HG03175 (cell line): ENCODE measurements at regions not wholly inside any gene's neighbourhood (a gene's known extent, or its start where the extent isn't known, plus 50 kb on each side); places are given as distances from the start of the nearest gene placed in this dataset.
A peak's percentile ranks its signal among the peaks of the same experiment; 100 is the strongest.
"Not testable (repeated sequence)": the region's sequence is repeated elsewhere in the genome, so short reads cannot be mapped to it uniquely, and the experiment has no call there.

ENCODE experiments used
- ATAC-seq: cut with Tn5 transposase; IDR thresholded peaks from one replicate; pipeline ENCODE4 v1.9.1; 2021; ENCODE audit warnings: mild to moderate bottlenecking, moderate library complexity; ENCODE audit not compliant: unreplicated experiment

DNA sequence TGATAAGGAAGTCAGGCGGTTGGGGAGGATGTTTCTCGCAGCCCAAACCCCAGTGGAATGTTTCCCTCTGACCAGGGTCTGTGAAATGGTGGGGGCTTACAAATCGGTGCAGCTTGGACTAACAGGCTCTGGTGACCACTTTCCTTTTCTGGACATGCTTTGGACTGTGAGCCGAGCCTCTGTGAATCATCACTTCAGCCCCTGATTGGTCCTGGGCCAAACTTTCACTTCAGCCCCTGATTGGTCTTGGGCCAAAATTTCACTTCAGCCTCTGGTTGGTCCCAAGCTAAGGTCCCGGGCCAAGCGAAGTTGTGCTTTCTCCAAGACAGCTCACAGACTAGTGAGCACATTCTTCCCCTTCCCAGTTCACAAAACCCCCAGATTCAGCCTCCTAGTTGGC lies 223.7 kb upstream of the ANKRD20A1 start:
- ATAC-seq, result not testable (repeated sequence)

DNA sequence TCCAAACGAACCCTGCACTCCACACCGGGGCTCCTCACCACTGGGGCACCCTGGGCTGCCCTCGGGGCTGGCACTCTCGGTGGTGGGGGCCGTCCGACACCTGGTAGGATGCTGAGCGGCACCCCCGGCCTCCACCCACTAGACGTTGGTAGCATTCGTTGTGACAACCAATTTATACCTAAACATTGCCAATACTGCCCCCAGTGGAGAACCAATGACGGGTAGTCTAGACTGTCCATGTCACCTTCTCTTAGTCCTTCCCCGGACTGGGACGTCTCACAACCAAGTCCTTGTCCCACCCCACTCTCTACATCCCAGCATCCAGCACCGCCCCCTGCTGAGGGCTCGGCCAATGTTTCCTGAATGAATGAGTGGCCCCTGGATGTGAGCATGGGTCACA lies 246.8 kb upstream of the ANKRD20A1 start:
- ATAC-seq, result peak; percentile 50

DNA sequence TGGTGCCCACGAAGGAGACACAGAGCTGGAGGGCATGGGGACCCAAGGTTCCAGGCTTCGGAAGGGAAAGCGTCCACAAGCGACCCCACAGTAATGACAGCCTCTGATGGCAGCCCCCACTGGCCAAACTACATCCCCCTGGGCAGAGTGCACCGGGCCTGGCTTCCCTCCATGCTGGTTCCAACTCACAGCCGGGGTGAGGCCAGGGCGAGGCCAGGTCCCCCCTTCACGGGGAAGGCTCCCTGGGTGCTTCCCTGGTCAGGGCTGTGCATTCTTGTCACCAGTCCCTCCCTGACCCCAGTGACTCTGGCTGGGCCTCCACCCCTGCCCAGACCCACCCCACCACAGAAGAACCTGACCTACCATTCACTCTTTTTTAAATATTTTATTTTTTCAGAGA lies 248.9 kb upstream of the ANKRD20A1 start:
- not testable (repeated sequence) for ATAC-seq

- ATAC-seq, result not testable (repeated sequence)
Measured at GRCh38 chr9:67609435-67609834, 249.3 kb upstream of the ANKRD20A1 start.

- not testable (repeated sequence) for ATAC-seq
Measured at GRCh38 chr9:67605113-67605512, 253.6 kb upstream of the ANKRD20A1 start.

GRCh38 chr9:67603609-67604008 lies 255.1 kb upstream of the ANKRD20A1 start:
- ATAC-seq, result not testable (repeated sequence)

DNA sequence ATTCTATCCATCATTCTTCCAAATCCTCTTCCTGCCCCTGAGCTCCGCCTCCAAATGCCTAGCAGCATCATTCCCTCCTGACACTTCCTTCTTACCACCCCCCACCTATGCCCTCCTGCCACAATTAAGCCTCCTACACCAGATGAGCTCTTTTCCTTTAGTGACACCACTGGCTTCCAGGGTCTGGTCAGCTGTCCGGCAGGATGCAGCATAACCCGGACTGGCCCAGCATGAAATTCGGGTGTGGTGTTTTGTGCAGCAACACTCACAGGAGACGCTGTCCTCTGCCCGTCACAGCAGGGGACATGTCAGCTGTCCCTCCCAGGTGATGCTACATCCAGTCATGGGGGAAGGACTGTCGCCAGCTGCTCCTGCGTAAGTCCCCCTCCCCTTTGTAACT lies 266.3 kb upstream of the ANKRD20A1 start:
- not testable (repeated sequence) for ATAC-seq

DNA sequence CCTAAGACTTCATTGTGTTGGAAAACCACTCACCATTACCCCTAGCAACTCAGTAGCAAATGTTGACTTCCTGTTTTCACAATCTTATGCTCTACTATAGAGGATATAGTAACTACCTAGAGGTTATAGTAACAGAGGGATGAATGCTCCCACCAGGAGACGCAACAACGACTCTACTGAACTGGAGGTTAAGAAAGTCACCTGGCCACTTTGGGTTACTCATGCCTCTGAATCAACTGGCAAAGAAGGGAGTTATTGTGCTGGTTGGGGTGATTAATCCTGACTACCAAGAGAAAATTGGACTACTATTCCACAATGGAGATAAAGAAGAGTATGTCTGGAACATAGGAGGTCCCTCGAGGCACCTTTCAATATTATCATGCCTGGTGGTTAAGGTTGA lies 302.9 kb upstream of the ANKRD20A1 start:
- ATAC-seq, result not testable (repeated sequence)

- not testable (repeated sequence) for ATAC-seq
Measured at GRCh38 chr9:67550044-67550443, 308.7 kb upstream of the ANKRD20A1 start.

DNA sequence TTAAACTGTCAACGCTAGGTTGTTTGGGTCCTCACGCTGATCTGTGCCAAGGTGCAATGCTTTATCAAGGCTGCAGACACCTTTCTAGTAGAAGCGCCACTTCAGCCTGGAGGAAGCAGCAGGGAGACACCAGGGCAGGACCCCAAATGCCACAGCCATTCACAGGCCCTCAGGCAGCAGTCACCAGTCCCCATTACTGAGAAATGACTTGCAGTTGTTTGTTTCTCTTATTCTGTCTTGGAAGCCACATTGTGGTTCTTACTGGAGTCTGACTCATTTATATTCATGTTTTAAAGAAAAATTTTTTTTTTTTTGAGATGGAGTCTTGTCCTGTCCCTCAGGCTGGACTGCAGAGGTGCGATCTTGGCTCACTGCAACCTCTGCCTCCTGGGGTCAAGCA lies 328.9 kb upstream of the ANKRD20A1 start:
- ATAC-seq, result not testable (repeated sequence)

GRCh38 chr9:67516938-67517337 lies 341.8 kb upstream of the ANKRD20A1 start:
- ATAC-seq, result not testable (repeated sequence)

DNA sequence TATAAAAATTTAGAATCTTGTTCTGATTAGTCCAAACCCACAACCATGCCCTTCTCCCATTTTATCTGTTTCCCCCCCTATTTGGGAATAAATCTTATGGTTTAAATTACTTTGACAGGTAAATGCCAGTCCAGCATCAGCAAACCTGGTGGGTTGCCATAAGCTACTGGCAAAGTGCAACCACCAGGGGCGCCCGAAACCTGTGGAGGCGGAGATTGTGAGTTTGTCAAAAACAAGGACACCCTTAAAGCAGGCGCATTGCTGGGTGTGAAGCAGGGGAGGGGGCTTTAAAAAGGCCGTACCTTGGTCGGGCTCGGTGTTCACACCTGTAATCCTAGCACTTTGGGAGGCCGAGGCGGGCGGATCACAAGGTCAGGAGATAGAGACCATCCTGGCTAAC lies 344.1 kb upstream of the ANKRD20A1 start:
- not testable (repeated sequence) for ATAC-seq

GRCh38 chr9:67503728-67504369 lies 354.9 kb upstream of the ANKRD20A1 start:
- not testable (repeated sequence) for ATAC-seq

DNA sequence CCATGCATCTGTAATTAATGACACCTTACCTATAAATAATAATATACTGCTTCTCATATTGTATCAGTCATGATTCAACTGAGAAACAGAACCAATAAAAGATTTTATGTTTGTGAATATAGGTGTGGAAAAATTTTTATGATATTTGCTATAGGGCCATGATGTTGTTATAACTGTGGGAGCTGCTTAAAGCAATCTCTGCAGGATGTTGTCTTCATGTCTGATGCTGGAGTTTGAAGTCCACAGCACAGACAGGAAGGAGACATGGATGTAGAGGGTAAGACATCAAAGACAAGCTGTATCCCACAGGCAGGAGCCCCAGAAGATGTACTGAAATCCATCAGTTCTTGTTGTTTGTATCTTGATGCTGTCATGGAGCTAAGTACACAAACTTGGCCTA lies 366.7 kb upstream of the ANKRD20A1 start:
- ATAC-seq, result not testable (repeated sequence)

DNA sequence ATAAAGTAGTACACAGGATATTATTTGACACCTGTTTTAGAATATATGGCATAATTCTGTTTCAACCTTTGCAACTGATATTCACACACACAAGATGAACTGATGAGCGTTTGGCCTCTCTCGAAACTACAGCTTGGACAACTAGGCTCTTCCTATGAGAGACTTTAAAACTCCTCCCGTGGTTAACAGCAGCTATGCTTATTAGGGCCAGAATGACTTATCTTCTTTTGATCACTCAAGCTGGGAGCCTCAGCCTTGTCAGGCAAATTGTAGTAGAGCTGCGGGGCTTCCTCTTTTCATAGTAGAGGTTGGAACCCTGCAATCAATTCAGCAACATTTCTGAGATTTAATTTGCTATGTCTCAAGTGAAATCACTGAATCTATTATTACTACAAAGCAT lies 381.3 kb upstream of the ANKRD20A1 start:
- ATAC-seq, result not testable (repeated sequence)

GRCh38 chr9:67470739-67471138 lies 388.0 kb upstream of the ANKRD20A1 start:
- ATAC-seq, result not testable (repeated sequence)

GRCh38 chr9:67468326-67468725 lies 390.4 kb upstream of the ANKRD20A1 start:
- peak; percentile 48 for ATAC-seq

- ATAC-seq, result not testable (repeated sequence)
Measured at GRCh38 chr9:67461796-67462757, 396.7 kb upstream of the ANKRD20A1 start.

DNA sequence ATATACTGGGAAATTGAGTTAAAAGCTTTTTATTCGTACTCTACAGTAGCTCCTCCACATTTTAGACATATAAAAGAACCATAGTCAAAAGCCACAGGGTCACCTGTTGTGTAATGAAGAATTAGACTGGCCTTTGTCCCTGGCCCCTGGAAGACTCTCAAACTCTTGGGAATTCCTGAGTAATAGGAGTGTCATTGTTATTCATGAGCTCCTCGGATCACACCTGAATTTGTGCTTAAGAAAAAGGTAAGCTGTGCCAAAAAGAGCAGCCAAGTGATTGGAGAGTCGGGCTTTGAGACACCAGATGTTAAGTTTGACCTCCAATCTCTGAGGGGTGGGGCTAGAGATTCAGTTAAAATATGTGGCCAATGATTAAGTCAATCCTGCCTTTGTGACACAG lies 405.8 kb upstream of the ANKRD20A1 start:
- not testable (repeated sequence) for ATAC-seq

- not testable (repeated sequence) for ATAC-seq
Measured at GRCh38 chr9:67442313-67442712, 416.4 kb upstream of the ANKRD20A1 start.

- ATAC-seq, result not testable (repeated sequence)
Measured at GRCh38 chr9:67437011-67437410, 421.7 kb upstream of the ANKRD20A1 start.

- not testable (repeated sequence) for ATAC-seq
Measured at GRCh38 chr9:67424881-67425280, 432.5 kb upstream of the SPATA31A3 start.
